HL-60 (cell line): ENCODE measurements at regions not wholly inside any gene's neighbourhood (a gene's known extent, or its start where the extent isn't known, plus 50 kb on each side); places are given as distances from the start of the nearest gene placed in this dataset.

Experiments used
- DNase-seq, 2 experiments: peaks; one replicate each; pipeline ENCODE4 v3.0.0-alpha.2; 2010 to 2020; ENCODE audit warnings: low read depth in 1 of 2, low spot score in 1 of 2
- H3K27ac ChIP-seq: fragments of 250-450 bp; sonication (Bioruptor Pico); replicated peaks from 2 replicates; pipeline ENCODE4 v1.5.1; 2020; ENCODE audit warnings: mild to moderate bottlenecking, moderate library complexity
- H3K27me3 ChIP-seq: fragments of 250-450 bp; sonication (Bioruptor Pico); 2 replicates; pipeline ENCODE4 v1.5.1; 2021; ENCODE audit warnings: mild to moderate bottlenecking, moderate library complexity; ENCODE audit not compliant: insufficient read depth, poor library complexity, severe bottlenecking
- H3K4me3 ChIP-seq: replicated peaks from 2 replicates; pipeline ENCODE4 v1.5.1; 2011; ENCODE audit warnings: mild to moderate bottlenecking, control low read depth, low read length; ENCODE audit not compliant: insufficient read depth
- CTCF ChIP-seq: IDR thresholded peaks from one replicate; pipeline ENCODE4 v1.5.1; 2011; ENCODE audit warnings: low read length, control low read depth, inconsistent platforms; ENCODE audit not compliant: insufficient read depth
- GABPA ChIP-seq: IDR thresholded peaks from 2 replicates; pipeline ENCODE4 v1.6.1; 2012; ENCODE audit warnings: low read depth
- POLR2AphosphoS5 ChIP-seq: IDR thresholded peaks from 2 replicates; pipeline ENCODE4 v1.6.1; 2012; ENCODE audit warnings: low read depth
- REST ChIP-seq: IDR thresholded peaks from 2 replicates; pipeline ENCODE4 v1.6.1; 2012; ENCODE audit warnings: low read depth; ENCODE audit not compliant: insufficient replicate concordance
- SPI1 ChIP-seq: IDR thresholded peaks from 2 replicates; pipeline ENCODE4 v1.6.1; 2012; ENCODE audit warnings: low read depth, mild to moderate bottlenecking, borderline replicate concordance

- DNase-seq: no peak
- no peak overlapping the region for H3K4me3 ChIP-seq
- TF ChIP-seq CTCF (no peak), SPI1 (no peak), GABPA (no peak), REST (no peak), POLR2AphosphoS5 (no peak)
- no peak overlapping the region for H3K27ac ChIP-seq
- no peaks in the 10 kb centered on the region for H3K27me3 ChIP-seq
Measured at GRCh38 chr5:62933261-62933660, 354.6 kb downstream of the LRRC70 start.

- no peak overlapping the region for H3K27ac ChIP-seq
- no peak for DNase-seq
- no peak for TF ChIP-seq GABPA
- TF ChIP-seq REST: no peak
- TF ChIP-seq SPI1: no peak
- TF ChIP-seq CTCF: no peak
- TF ChIP-seq POLR2AphosphoS5: no peak
- no peaks in the 10 kb centered on the region for H3K27me3 ChIP-seq
- H3K4me3 ChIP-seq: no peak overlapping the region
Measured at GRCh38 chr5:62931153-62931950, 352.7 kb downstream of the LRRC70 start.

- no peaks in the 10 kb centered on the region for H3K27me3 ChIP-seq
- DNase-seq: no peak
- TF ChIP-seq REST: no peak
- no peak for TF ChIP-seq SPI1
- no peak for TF ChIP-seq POLR2AphosphoS5
- TF ChIP-seq GABPA: no peak
- TF ChIP-seq CTCF: no peak
- no peak overlapping the region for H3K4me3 ChIP-seq
- no peak overlapping the region for H3K27ac ChIP-seq
Measured at GRCh38 chr5:62922191-62922590, 343.6 kb downstream of the LRRC70 start.
